ENCODE measurements at regions not wholly inside any gene's neighbourhood (a gene's known extent, or its start where the extent isn't known, plus 50 kb on each side); places are given as distances from the start of the nearest gene placed in this dataset.

DNA sequence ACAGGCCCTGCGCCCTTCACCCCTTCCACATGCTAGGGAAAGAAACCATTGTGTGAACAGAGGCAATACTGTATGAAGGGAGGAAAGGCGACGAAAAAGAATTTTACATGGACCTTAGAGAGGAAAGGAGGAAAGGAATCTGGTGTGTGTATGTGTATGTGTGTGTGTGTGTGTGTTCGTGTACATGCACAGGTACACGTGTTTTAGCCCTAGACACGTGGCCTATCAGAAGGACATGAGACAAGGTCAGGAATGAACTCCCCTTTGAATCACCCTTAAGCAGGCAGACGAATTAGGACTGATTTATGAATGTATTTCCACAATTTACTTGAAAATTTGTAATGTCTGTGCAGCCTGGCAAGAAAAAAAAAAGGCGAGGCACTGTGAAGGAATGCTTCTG is 276.0 kb downstream of the ZNF516 start:
- H3K4me1 ChIP-seq = no peaks in the 10 kb centered on the region
- DNase-seq (ENCODE audit: extremely low spot score) = no peak
- no peaks in the 10 kb centered on the region for H3K9me3 ChIP-seq
- intact Hi-C loops (cut with DNase I) = no loop called here
- H3K36me3 ChIP-seq = no peaks in the 10 kb centered on the region
- 81% methylated on average over 8 of the region's 8 CpGs for WGBS
- H3K4me3 ChIP-seq = no peak overlapping the region
- TF ChIP-seq EP300 (IDR thresholded peaks at IDR 0.05) (no peak), POLR2AphosphoS5 (IDR thresholded peaks at IDR 0.05) (no peak), POLR2A (IDR thresholded peaks at IDR 0.05; ENCODE audit: low read depth) (no peak), CTCF (IDR thresholded peaks at IDR 0.05) (no peak)
- peaks cover 0 to 3% (median 0%) of the 10 kb centered on the region in 4 donors for H3K27me3 ChIP-seq
- no peak overlapping the region for H3K27ac ChIP-seq (replicated peaks in 1 of 4)

DNA sequence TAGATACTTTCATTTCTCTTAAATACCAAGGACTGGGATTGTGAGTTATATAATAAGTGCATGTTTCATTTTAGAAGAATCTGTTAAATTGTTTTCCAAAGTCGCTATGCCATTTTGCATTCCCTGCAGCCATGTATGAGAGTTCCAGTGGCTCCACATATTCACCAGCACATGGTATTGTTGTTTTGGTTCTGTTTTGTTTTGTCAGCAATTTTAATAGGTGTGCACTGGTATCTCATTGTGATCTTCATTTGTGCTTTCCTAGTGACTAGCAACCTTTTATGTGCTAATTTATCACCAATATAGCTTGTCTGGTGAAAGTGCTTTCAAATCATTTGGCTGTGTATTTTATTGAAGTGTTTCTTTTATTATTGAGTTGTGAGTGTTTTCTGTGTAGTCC is 278.9 kb downstream of the ZNF516 start:
- Histone ChIP-seq H3K36me3 (no peaks in the 10 kb centered on the region), H3K27ac (replicated peaks in 1 of 4) (no peak overlapping the region), H3K9me3 (no peaks in the 10 kb centered on the region), H3K27me3 (peaks cover 0 to 3% (median 0%) of the 10 kb centered on the region in 4 donors), H3K4me3 (no peak overlapping the region), H3K4me1 (no peaks in the 10 kb centered on the region)
- no peak for TF ChIP-seq EP300 (IDR thresholded peaks at IDR 0.05)
- TF ChIP-seq POLR2A (IDR thresholded peaks at IDR 0.05; ENCODE audit: low read depth) = no peak
- no peak for TF ChIP-seq CTCF (IDR thresholded peaks at IDR 0.05)
- TF ChIP-seq POLR2AphosphoS5 (IDR thresholded peaks at IDR 0.05) = no peak
- no peak for DNase-seq (ENCODE audit: extremely low spot score)
- intact Hi-C loops (cut with DNase I) = no loop called here
- 100% methylated on average over 1 of the region's 1 CpG for WGBS

DNA sequence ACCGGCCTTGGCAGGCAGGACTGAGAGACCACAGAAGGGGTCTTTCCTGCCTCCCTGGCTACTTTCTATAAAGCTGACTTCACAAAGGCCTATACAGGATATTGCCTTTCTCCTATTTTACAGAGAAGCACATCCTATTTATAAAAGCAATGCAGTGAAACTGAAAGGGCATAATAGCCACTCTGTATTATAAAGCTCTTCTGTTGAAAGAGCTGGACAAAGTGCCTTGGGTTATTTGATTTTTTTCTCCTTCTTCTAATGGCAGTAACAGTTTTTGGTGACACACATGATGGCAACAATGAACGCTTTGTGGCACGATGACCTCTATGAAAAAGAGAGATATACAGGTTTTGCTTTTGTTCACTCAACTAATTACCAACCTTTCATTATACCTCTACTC is 281.1 kb downstream of the ZNF516 start:
- DNase-seq (ENCODE audit: extremely low spot score) = no peak
- peaks cover 0 to 3% (median 0%) of the 10 kb centered on the region in 4 donors for H3K4me1 ChIP-seq
- peaks cover 0 to 3% (median 0%) of the 10 kb centered on the region in 4 donors for H3K27me3 ChIP-seq
- no peaks in the 10 kb centered on the region for H3K36me3 ChIP-seq
- H3K4me3 ChIP-seq = no peak overlapping the region
- 76% methylated on average over 3 of the region's 3 CpGs for WGBS
- H3K27ac ChIP-seq (replicated peaks in 1 of 4) = no peak overlapping the region
- H3K9me3 ChIP-seq = no peaks in the 10 kb centered on the region
- no peak for TF ChIP-seq POLR2AphosphoS5 (IDR thresholded peaks at IDR 0.05)
- TF ChIP-seq CTCF (IDR thresholded peaks at IDR 0.05) = no peak
- intact Hi-C loops (cut with DNase I) = no loop called here

GRCh38 chr18:76212960-76213359 is 282.1 kb downstream of the ZNF516 start:
- H3K4me1 ChIP-seq = peaks cover 0 to 7% (median 0%) of the 10 kb centered on the region in 4 donors
- DNase-seq (ENCODE audit: extremely low spot score) = no peak
- peaks cover 0 to 3% (median 0%) of the 10 kb centered on the region in 4 donors for H3K27me3 ChIP-seq
- no peak for TF ChIP-seq CTCF (IDR thresholded peaks at IDR 0.05)
- no peak for TF ChIP-seq POLR2AphosphoS5 (IDR thresholded peaks at IDR 0.05)
- no peak for TF ChIP-seq POLR2A (IDR thresholded peaks at IDR 0.05; ENCODE audit: low read depth)
- TF ChIP-seq EP300 (IDR thresholded peaks at IDR 0.05) = no peak
- H3K9me3 ChIP-seq = no peaks in the 10 kb centered on the region
- H3K36me3 ChIP-seq = no peaks in the 10 kb centered on the region
- intact Hi-C loops (cut with DNase I) = no loop called here
- no peak overlapping the region for H3K27ac ChIP-seq (replicated peaks in 1 of 4)
- 54% methylated on average over 7 of the region's 7 CpGs for WGBS
- H3K4me3 ChIP-seq = no peak overlapping the region

DNA sequence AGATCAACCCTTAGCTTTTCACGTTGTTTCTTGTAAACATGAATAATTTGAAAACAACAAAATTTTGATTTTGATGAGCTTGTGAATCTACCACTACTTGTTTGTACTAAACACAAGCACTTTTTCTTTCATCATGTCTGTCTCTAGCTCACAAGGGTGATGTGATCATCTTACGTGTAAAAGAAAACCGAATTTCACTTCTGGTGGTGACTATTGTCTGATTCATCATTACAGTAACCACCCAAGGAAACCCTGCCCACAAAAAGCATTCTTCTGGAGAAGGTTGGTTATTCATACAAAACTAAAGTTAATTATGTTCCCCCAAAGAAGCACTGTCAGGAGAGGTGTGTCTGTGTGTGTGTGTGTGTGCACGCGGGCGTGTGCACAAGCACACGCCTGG is 285.4 kb downstream of the ZNF516 start:
- H3K9me3 ChIP-seq = no peaks in the 10 kb centered on the region
- intact Hi-C loops (cut with DNase I) = no loop called here
- H3K4me1 ChIP-seq = peaks cover 0 to 7% (median 0%) of the 10 kb centered on the region in 4 donors
- H3K4me3 ChIP-seq = no peak overlapping the region
- no peak for TF ChIP-seq EP300 (IDR thresholded peaks at IDR 0.05)
- TF ChIP-seq POLR2AphosphoS5 (IDR thresholded peaks at IDR 0.05) = no peak
- no peak for TF ChIP-seq POLR2A (IDR thresholded peaks at IDR 0.05; ENCODE audit: low read depth)
- no peak for TF ChIP-seq CTCF (IDR thresholded peaks at IDR 0.05)
- no peaks in the 10 kb centered on the region for H3K27me3 ChIP-seq
- no peaks in the 10 kb centered on the region for H3K36me3 ChIP-seq
- 75% methylated on average over 7 of the region's 7 CpGs for WGBS
- no peak for DNase-seq (ENCODE audit: extremely low spot score)
- no peak overlapping the region for H3K27ac ChIP-seq (replicated peaks in 1 of 4)
